Activated naive CD4-positive, alpha-beta T cell treated with anti-CD3 and anti-CD28 coated beads, Interleukin-2, amount 10 ng/mL, durations not matched to agents 7 days and 5 days (primary cell): ENCODE measurements at regions not wholly inside any gene's neighbourhood (a gene's known extent, or its start where the extent isn't known, plus 50 kb on each side); places are given as distances from the start of the nearest gene placed in this dataset.

Experiments
- CTCF ChIA-PET: fragments of 350-600 bp; sonication (Branson Sonifier 250); formaldehyde crosslinking; loops from one replicate; lab custom pipeline; 2021; ENCODE audit warnings: antibody characterized with exemption; lab: Charles Lee
- DNase-seq: peaks from one replicate; pipeline ENCODE4 v3.0.0-alpha.2; 2020
- H3K27ac Mint-ChIP-seq: one replicate; pipeline ENCODE4 v1.8.0; 2021; ENCODE audit warnings: mild to moderate bottlenecking, moderate library complexity, mixed read lengths
- H3K27me3 Mint-ChIP-seq: one replicate; pipeline ENCODE4 v1.8.0; 2021; ENCODE audit warnings: mild to moderate bottlenecking, mixed read lengths
- H3K36me3 Mint-ChIP-seq: one replicate; pipeline ENCODE4 v1.8.0; 2021; ENCODE audit warnings: mixed read lengths
- H3K4me1 Mint-ChIP-seq: one replicate; pipeline ENCODE4 v1.8.0; 2021; ENCODE audit warnings: mixed read lengths
- H3K4me3 Mint-ChIP-seq: one replicate; pipeline ENCODE4 v1.8.0; 2021; ENCODE audit warnings: mild to moderate bottlenecking, moderate library complexity, mixed read lengths
- H3K9me3 Mint-ChIP-seq: one replicate; pipeline ENCODE4 v1.8.0; 2021; ENCODE audit warnings: mixed read lengths

DNA sequence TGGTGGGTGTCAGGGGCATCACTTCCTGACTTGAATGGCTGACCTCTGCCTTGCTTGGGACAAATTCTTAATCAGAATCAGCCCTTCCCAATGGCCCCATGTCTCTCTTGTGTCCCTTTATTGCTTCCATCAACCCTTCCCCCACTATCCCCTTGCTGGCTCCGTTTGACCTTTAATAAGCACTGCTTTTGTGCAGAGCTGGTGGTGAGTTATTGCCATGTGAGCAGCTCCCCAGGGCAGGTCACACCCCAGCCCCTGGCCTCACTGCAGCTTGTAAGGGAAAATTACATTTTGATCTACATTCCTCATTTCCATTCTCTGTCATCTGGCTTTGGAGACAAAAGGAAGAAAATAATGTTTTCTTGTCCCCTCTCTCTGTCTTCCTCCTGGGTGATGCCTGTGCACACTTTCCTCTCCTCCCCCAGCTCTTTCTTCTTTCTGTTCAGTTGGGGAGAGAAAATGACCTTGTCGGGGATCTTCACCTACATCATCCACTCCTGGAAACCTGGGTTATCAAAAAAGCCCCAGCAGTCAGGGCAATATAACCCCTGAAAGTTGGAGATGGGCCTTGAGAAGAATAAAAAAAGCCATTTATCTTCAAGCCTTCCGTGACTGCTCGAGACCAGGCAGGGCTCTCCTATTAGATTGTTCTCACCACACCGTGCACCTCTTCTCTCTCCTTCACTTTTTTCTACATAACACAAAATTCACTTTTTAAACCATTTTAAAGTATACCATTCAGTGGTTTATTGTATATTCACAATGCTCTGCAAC is 100.4 kb upstream of the SRRM4 start:
- Mint-ChIP-seq H3K27ac (no peak overlapping the region), H3K4me1 (no peaks in the 10 kb centered on the region), H3K36me3 (no peaks in the 10 kb centered on the region), H3K4me3 (no peak overlapping the region), H3K27me3 (no peaks in the 10 kb centered on the region), H3K9me3 (peaks cover 13% of the 10 kb centered on the region)
- no peak for DNase-seq
- CTCF ChIA-PET = no interaction called here

DNA sequence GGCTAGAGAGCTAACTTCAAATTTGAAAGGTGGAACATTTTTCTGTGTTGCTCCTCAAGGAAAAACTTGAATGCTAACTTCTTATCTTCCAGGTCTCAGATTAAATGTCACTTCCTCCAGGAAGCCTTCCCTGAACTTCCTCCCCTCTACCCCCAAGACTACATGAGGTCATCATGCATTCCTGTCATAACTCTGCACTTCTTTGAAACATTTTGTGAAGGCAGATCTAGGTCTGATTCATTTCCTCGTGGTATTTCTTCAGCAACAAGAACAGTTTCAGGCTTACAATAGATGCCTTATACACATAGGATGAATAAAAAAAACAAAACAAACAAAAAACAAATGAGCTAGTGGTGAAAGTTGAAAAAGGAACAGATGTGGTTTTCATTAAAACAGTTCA is 97.1 kb upstream of the SRRM4 start:
- Mint-ChIP-seq H3K27ac (no peak overlapping the region), H3K4me1 (no peaks in the 10 kb centered on the region), H3K9me3 (peaks cover 7% of the 10 kb centered on the region), H3K36me3 (no peaks in the 10 kb centered on the region), H3K27me3 (no peaks in the 10 kb centered on the region), H3K4me3 (no peak overlapping the region)
- no peak for DNase-seq
- CTCF ChIA-PET = no interaction called here

DNA sequence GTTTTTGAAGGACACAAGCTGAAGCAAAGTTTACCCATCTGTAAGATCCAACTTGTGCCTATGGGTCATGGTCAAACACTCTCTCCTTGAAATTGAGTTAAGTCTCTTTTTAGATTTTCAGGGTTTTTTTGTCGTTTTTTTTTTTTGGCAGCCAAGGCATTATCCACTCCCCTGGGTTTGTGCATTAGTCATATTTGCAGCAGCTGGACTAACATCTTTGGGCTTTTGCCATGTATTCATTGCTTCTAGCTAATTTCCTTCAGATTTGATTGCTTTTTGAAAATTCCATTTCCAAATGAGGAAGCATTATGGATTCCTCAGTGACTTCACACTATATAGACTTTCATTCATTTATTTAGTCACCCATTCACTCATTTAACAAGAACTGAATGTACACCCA is 80.3 kb upstream of the SRRM4 start:
- H3K4me3 Mint-ChIP-seq = no peak overlapping the region
- no peaks in the 10 kb centered on the region for H3K36me3 Mint-ChIP-seq
- no peaks in the 10 kb centered on the region for H3K9me3 Mint-ChIP-seq
- DNase-seq = no peak
- no peak overlapping the region for H3K27ac Mint-ChIP-seq
- H3K27me3 Mint-ChIP-seq = no peaks in the 10 kb centered on the region
- H3K4me1 Mint-ChIP-seq = no peaks in the 10 kb centered on the region
- CTCF ChIA-PET = no interaction called here

DNA sequence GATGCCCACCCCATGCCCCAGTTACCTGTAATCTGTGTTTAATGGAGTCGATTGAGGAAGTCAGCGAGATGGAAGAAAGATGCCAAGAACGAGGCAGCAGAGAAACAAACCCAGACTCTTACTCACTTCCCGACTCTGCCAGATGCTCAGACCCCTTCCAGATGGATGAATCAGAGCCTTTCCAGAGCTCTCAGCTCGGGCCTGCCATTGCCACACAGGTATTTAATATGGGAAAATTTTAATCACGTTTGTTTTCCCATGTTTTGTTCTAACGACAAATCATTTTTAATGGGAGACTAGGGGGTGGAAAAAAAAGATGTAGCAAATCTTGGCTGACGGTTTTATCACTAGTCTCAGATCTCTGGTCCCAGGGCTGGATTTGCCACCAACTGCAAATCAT is 72.5 kb upstream of the SRRM4 start:
- Mint-ChIP-seq H3K4me3 (no peak overlapping the region), H3K27me3 (no peaks in the 10 kb centered on the region), H3K9me3 (no peaks in the 10 kb centered on the region), H3K4me1 (no peaks in the 10 kb centered on the region), H3K36me3 (no peaks in the 10 kb centered on the region), H3K27ac (no peak overlapping the region)
- DNase-seq = no peak
- CTCF ChIA-PET = no interaction called here

DNA sequence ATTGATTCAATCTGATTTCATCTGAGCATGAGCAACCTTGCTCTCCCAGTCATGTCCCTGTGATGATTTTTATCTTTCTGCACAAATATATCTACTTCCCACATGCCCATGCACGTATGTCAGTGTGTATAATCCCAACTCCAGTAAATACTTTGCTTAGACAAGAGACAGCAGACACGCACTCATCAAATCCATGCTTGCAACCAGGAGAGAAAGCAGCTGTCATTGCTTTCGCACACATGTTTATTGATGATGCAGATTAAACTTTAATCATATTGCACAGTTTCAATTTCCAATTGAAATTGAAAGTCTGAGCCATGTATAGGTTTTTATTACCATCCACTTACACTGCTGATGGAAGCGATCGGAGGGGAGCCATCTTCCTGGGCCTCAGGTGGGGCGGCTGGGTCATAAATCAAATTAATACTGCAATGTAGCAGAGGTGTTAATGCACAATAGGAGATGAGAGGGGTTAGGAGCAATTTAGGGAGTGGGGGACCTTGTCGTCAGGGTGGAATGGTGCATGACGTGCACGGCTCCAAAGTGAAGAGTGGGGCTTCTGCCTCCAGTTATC is 68.6 kb upstream of the SRRM4 start:
- Mint-ChIP-seq H3K27ac (no peak overlapping the region), H3K9me3 (no peaks in the 10 kb centered on the region), H3K27me3 (no peaks in the 10 kb centered on the region), H3K36me3 (no peaks in the 10 kb centered on the region), H3K4me3 (no peak overlapping the region), H3K4me1 (no peaks in the 10 kb centered on the region)
- CTCF ChIA-PET = no interaction called here
- DNase-seq = no peak

DNA sequence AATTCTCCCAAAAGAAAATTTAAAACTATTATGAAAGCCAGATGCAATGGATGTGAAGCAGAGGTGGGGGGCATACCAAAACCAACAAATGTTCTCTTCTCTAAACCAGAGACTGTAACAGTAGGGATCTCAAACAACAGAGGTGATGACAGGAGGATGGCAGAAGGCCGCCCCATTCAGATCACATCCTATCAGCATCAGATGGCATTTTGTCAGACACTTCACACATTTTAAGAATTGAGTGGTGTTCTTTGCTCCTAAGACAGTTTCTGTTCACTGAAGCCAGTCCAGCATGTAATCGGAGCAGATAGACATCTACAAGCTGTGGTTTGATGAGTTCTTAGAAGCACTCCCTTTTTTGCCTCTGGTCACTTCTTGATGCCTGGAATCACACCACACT is 59.6 kb upstream of the SRRM4 start:
- DNase-seq = no peak
- Mint-ChIP-seq H3K27me3 (no peaks in the 10 kb centered on the region), H3K4me3 (no peak overlapping the region), H3K4me1 (no peaks in the 10 kb centered on the region), H3K36me3 (no peaks in the 10 kb centered on the region), H3K27ac (no peak overlapping the region), H3K9me3 (no peaks in the 10 kb centered on the region)
- CTCF ChIA-PET = no interaction called here

DNA sequence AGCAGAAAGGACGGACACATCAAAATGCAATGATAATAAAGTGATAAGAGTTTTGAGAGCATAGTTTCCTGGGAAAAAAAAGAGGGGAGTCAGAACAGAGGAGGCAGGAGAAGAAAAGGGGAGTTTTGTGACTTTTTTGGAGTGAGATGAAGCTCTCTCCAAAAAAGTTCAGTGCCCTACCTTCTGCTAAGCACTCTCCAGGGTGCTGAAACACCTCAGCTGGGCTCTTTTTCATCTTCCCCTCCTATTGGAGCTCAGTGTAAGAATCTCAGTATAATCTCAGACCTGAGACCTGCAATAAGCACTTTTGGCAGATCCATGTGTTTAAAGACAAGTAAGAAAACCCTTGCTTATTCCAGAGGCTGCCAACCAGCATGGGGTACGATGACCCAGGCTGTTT is 58.9 kb upstream of the SRRM4 start:
- CTCF ChIA-PET = no interaction called here
- Mint-ChIP-seq H3K27ac (no peak overlapping the region), H3K4me1 (no peaks in the 10 kb centered on the region)

DNA sequence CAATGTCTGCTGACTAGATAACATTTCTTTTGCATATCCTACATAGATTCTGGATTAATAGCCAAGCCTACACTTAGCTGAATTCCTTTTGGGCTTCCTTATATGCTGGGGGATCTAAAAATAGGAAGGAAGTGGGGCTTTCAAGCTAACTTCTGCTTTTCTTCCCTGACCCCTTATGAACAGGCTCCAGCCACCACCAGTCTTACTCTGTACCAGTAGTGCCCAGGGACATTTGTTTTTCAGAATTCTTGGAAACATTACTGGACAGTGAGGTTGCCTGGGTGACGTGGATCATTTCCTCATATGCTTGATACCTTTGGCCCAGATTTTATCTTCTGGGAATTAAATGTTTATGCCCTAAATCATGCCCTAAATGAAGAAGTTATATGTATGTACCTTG is 55.9 kb upstream of the SRRM4 start:
- Mint-ChIP-seq H3K36me3 (no peaks in the 10 kb centered on the region), H3K4me1 (no peaks in the 10 kb centered on the region), H3K4me3 (no peak overlapping the region), H3K9me3 (peaks cover 3% of the 10 kb centered on the region), H3K27me3 (no peaks in the 10 kb centered on the region), H3K27ac (no peak overlapping the region)
- CTCF ChIA-PET = no interaction called here
- no peak for DNase-seq

More for the DNA sequence above, 58.9 kb upstream of the SRRM4 start:
- DNase-seq = no peak
- Mint-ChIP-seq H3K27me3 (no peaks in the 10 kb centered on the region), H3K4me3 (no peak overlapping the region), H3K9me3 (no peaks in the 10 kb centered on the region), H3K36me3 (no peaks in the 10 kb centered on the region)

DNA sequence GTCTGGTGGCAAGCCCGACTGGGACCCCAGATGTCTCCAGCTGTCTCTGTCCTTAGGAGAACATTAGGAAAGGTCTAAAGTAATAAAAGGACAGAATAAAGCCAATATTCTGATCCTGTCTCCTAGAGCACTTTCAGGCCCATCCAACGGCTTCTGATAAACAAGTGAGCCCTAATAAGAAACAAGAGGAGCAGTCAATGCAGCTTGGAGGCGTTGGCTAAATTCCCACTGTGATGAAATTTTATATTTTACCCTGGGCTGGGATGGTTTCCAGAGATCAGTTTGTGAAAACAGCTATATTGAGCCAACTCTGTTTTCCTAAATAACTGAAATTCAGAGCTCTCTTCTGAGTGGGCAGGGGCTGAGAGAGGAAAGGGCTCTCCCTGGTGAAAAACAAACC is 55.5 kb upstream of the SRRM4 start:
- CTCF ChIA-PET = no interaction called here
- Mint-ChIP-seq H3K36me3 (no peaks in the 10 kb centered on the region), H3K27ac (no peak overlapping the region), H3K9me3 (peaks cover 3% of the 10 kb centered on the region), H3K27me3 (no peaks in the 10 kb centered on the region), H3K4me1 (no peaks in the 10 kb centered on the region), H3K4me3 (no peak overlapping the region)
- no peak for DNase-seq
